Renal cortical epithelial cell (primary cell): ENCODE measurements at regions not wholly inside any gene's neighbourhood (a gene's known extent, or its start where the extent isn't known, plus 50 kb on each side); places are given as distances from the start of the nearest gene placed in this dataset.

Experiments used
- DNase-seq: peaks from one replicate; pipeline ENCODE4 v3.0.0-alpha.2; 2011; ENCODE audit warnings: low read depth

GRCh38 chr1:188857526-188858087 lies 1620.1 kb downstream of the BRINP3 start:
- no peak for DNase-seq

- no peak for DNase-seq
These were observed 1610.0 kb downstream of the BRINP3 start for GRCh38 chr1:188867614-188868013.

- no peak for DNase-seq
These were observed 1606.5 kb downstream of the BRINP3 start for GRCh38 chr1:188871164-188871563.

- no peak for DNase-seq
These were observed 1605.3 kb downstream of the BRINP3 start for GRCh38 chr1:188872376-188872775.

GRCh38 chr1:188877668-188878067 lies 1600.0 kb downstream of the BRINP3 start:
- no peak for DNase-seq

- DNase-seq = no peak
These were observed 1589.3 kb downstream of the BRINP3 start for GRCh38 chr1:188888386-188888785.

GRCh38 chr1:188889166-188889565 lies 1588.5 kb downstream of the BRINP3 start:
- DNase-seq = no peak

- no peak for DNase-seq
These were observed 1585.7 kb downstream of the BRINP3 start for GRCh38 chr1:188891958-188892357.

- DNase-seq = no peak
These were observed 1582.1 kb downstream of the BRINP3 start for GRCh38 chr1:188895611-188896010.

GRCh38 chr1:188903241-188903640 lies 1574.4 kb downstream of the BRINP3 start:
- DNase-seq = no peak

GRCh38 chr1:188904201-188904600 lies 1573.5 kb downstream of the BRINP3 start:
- peak; percentile 2 for DNase-seq

GRCh38 chr1:188906921-188907641 lies 1570.6 kb downstream of the BRINP3 start:
- no peak for DNase-seq

GRCh38 chr1:188930382-188930781 lies 1547.3 kb downstream of the BRINP3 start:
- no peak for DNase-seq

- DNase-seq = no peak
These were observed 1546.2 kb downstream of the BRINP3 start for GRCh38 chr1:188931506-188931905.

- DNase-seq = no peak
These were observed 1539.6 kb downstream of the BRINP3 start for GRCh38 chr1:188937965-188938551.

GRCh38 chr1:188941986-188942385 lies 1535.7 kb downstream of the BRINP3 start:
- DNase-seq = no peak

- DNase-seq = no peak
These were observed 1528.0 kb downstream of the BRINP3 start for GRCh38 chr1:188949701-188950100.

GRCh38 chr1:188958461-188959115 lies 1519.1 kb downstream of the BRINP3 start:
- DNase-seq = no peak

GRCh38 chr1:188986745-188987417 lies 1490.8 kb downstream of the BRINP3 start:
- no peak for DNase-seq

- no peak for DNase-seq
These were observed 1489.1 kb downstream of the BRINP3 start for GRCh38 chr1:188988589-188988988.

GRCh38 chr1:188991221-188991930 lies 1486.3 kb downstream of the BRINP3 start:
- DNase-seq = no peak

GRCh38 chr1:189007824-189008223 lies 1469.8 kb downstream of the BRINP3 start:
- no peak for DNase-seq
